C4-2B (cell line): ENCODE measurements at regions not wholly inside any gene's neighbourhood (a gene's known extent, or its start where the extent isn't known, plus 50 kb on each side); places are given as distances from the start of the nearest gene placed in this dataset.
"Not testable (repeated sequence)": the region's sequence is repeated elsewhere in the genome, so short reads cannot be mapped to it uniquely, and the experiment has no call there.

Experiments
- CTCF ChIP-seq: fragments of 450-650 bp; conservative IDR thresholded peaks from 2 replicates; pipeline ENCODE4 v1.5.1; 2017; ENCODE audit warnings: mild to moderate bottlenecking
- ZFX ChIP-seq: fragments of 450-650 bp; IDR thresholded peaks from 2 replicates; pipeline ENCODE4 v1.6.1; 2017

GRCh38 chr6:67920040-67920439 is 715.0 kb upstream of the ADGRB3 start:
- TF ChIP-seq CTCF, ZFX: not testable (repeated sequence)
